Stimulated activated naive CD8-positive, alpha-beta T cell treated with anti-CD3 and anti-CD28 coated beads, Interleukin-15, Interleukin-2, amounts not matched to agents 100 ng/mL and 50 ng/mL, for 24 hours (primary cell): ENCODE measurements at regions not wholly inside any gene's neighbourhood (a gene's known extent, or its start where the extent isn't known, plus 50 kb on each side); places are given as distances from the start of the nearest gene placed in this dataset.
"Not testable (repeated sequence)": the region's sequence is repeated elsewhere in the genome, so short reads cannot be mapped to it uniquely, and the experiment has no call there.

Experiments used
- H3K27ac Mint-ChIP-seq: one replicate; pipeline ENCODE4 v1.8.0; 2021; ENCODE audit warnings: mild to moderate bottlenecking, mixed read lengths
- H3K27me3 Mint-ChIP-seq: one replicate; pipeline ENCODE4 v1.8.0; 2021; ENCODE audit warnings: mixed read lengths
- H3K36me3 Mint-ChIP-seq: one replicate; pipeline ENCODE4 v1.8.0; 2021; ENCODE audit warnings: low read depth, mixed read lengths
- H3K4me1 Mint-ChIP-seq: one replicate; pipeline ENCODE4 v1.8.0; 2021; ENCODE audit warnings: low read depth, mixed read lengths
- H3K4me3 Mint-ChIP-seq: one replicate; pipeline ENCODE4 v1.8.0; 2021; ENCODE audit warnings: mild to moderate bottlenecking, mixed read lengths
- H3K9me3 Mint-ChIP-seq: one replicate; pipeline ENCODE4 v1.8.0; 2021; ENCODE audit warnings: mixed read lengths

GRCh38 chr2:138396843-138397242, 104.7 kb upstream of the SPOPL start:
- Mint-ChIP-seq H3K9me3 (peaks cover 22% of the 10 kb centered on the region), H3K27ac (no peak overlapping the region), H3K36me3 (no peaks in the 10 kb centered on the region), H3K27me3 (no peaks in the 10 kb centered on the region), H3K4me3 (no peak overlapping the region), H3K4me1 (no peaks in the 10 kb centered on the region)

DNA sequence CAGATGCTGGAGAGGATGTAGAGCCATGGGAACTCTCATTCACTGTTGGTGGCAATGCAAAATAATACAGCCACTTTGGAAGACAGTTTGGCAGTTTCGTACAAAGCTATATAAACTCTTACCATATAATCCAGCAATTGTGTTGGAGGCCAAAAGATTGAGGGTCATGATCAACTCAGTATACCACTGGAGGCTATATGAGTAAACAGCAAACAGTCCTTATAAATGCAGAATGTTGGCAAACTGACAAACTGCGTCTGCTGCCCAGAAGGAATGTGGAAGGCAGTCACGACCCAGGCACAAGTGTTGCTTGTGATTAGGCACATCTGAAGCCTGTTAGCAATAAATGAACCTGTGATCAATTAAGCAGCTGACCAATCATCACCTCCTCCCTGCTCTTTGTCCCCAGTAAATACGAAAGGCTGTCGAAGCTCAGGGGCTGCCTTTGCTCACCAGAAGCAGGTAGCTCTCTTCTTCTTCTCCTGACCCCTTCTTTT, 98.1 kb upstream of the SPOPL start:
- no peak overlapping the region for H3K4me3 Mint-ChIP-seq

GRCh38 chr2:138414014-138414413, 87.6 kb upstream of the SPOPL start:
- peaks cover 24% of the 10 kb centered on the region for H3K9me3 Mint-ChIP-seq
- H3K27me3 Mint-ChIP-seq = peaks cover 5% of the 10 kb centered on the region
- H3K4me1 Mint-ChIP-seq = no peaks in the 10 kb centered on the region

More for the DNA sequence above, 98.1 kb upstream of the SPOPL start:
- Mint-ChIP-seq H3K27me3 (no peaks in the 10 kb centered on the region), H3K4me1 (no peaks in the 10 kb centered on the region), H3K36me3 (no peaks in the 10 kb centered on the region), H3K27ac (no peak overlapping the region), H3K9me3 (peaks cover 9% of the 10 kb centered on the region)

GRCh38 chr2:138415985-138416384, 85.6 kb upstream of the SPOPL start:
- no peak overlapping the region for H3K27ac Mint-ChIP-seq
- H3K4me1 Mint-ChIP-seq = no peaks in the 10 kb centered on the region
- H3K4me3 Mint-ChIP-seq = no peak overlapping the region
- H3K9me3 Mint-ChIP-seq = peaks cover 19% of the 10 kb centered on the region
- peaks cover 5% of the 10 kb centered on the region for H3K27me3 Mint-ChIP-seq
- H3K36me3 Mint-ChIP-seq = peaks cover 8% of the 10 kb centered on the region

More at GRCh38 chr2:138414014-138414413, 87.6 kb upstream of the SPOPL start:
- no peak overlapping the region for H3K4me3 Mint-ChIP-seq
- peaks cover 8% of the 10 kb centered on the region for H3K36me3 Mint-ChIP-seq
- no peak overlapping the region for H3K27ac Mint-ChIP-seq

- H3K27me3 Mint-ChIP-seq = no peaks in the 10 kb centered on the region
- H3K4me3 Mint-ChIP-seq = no peak overlapping the region
- H3K36me3 Mint-ChIP-seq = no peaks in the 10 kb centered on the region
- H3K4me1 Mint-ChIP-seq = no peaks in the 10 kb centered on the region
- H3K27ac Mint-ChIP-seq = no peak overlapping the region
- H3K9me3 Mint-ChIP-seq = peaks cover 11% of the 10 kb centered on the region
Measured at GRCh38 chr2:138418453-138418852, 83.1 kb upstream of the SPOPL start.

DNA sequence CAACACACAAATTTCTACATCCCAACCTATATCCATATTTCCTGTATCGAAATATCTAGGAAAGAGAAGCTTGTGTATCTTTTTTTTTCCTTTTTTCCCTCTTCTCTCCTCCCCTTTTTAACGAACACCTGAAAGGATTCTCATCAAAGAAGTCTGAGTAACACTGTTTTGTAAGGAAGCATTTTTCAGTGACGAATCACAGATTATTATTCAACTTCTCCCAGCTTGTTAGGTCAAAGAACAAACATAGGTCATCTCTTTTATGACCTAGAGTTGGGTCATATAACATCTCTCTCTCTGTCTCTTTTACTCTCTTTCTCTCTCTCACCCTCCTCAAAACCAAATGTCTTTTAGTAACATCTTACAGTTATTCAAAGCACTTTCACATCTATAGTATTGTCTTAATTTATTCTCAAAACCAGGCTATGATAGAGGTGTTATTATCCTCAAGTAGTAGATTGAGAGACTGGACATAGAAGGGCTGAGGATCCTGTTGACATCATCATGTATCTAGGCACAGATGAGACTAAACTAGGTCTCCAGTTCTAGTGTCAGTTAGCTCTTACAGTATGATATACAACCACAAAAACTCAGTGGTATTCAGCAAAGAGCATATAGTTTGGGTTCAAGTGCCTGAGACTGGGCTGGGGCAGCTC, 80.1 kb upstream of the SPOPL start:
- Mint-ChIP-seq H3K9me3 (peaks cover 2% of the 10 kb centered on the region), H3K4me1 (no peaks in the 10 kb centered on the region), H3K27me3 (no peaks in the 10 kb centered on the region), H3K4me3 (no peak overlapping the region), H3K27ac (no peak overlapping the region), H3K36me3 (no peaks in the 10 kb centered on the region)

DNA sequence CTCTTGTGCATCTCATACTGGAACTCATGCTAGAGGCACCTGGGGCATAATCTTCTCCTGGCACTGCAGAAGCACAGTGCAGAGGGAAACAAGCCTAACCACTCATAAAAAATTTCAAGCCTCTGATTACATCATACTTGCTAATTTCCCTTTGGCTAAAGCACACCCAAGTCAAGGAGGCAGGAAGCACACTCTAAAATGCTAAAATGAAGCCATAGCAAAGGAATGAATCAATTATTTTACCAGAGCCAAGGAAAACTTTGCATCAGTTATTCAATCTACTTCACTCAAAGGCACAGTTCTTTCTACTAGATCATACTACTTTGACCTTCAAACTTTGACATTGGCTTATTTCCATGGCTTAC, 79.6 kb upstream of the SPOPL start:
- Mint-ChIP-seq H3K4me1 (no peaks in the 10 kb centered on the region), H3K4me3 (no peak overlapping the region), H3K27ac (no peak overlapping the region), H3K27me3 (no peaks in the 10 kb centered on the region), H3K36me3 (no peaks in the 10 kb centered on the region), H3K9me3 (peaks cover 7% of the 10 kb centered on the region)

DNA sequence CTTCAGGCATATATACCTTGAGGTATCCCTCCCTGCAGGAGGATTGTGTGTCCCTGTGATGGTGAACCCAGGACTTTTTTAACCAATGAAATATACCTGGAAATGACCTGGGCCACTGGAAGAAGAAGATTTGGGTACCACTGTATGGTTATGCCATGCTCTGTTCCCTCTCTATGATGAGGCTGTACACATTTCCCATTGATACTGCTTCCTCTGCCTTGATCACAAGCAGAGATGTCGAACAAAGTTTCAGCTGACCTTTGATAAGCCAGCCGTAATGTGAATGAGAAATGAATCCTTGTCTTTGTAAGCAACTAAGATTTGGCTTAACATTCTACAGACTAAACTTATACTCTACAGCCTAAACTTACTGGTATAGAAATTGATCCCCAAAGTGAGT, 78.4 kb upstream of the SPOPL start:
- peaks cover 7% of the 10 kb centered on the region for H3K9me3 Mint-ChIP-seq
- H3K4me3 Mint-ChIP-seq = no peak overlapping the region
- no peak overlapping the region for H3K27ac Mint-ChIP-seq
- H3K27me3 Mint-ChIP-seq = no peaks in the 10 kb centered on the region
- no peaks in the 10 kb centered on the region for H3K36me3 Mint-ChIP-seq
- H3K4me1 Mint-ChIP-seq = no peaks in the 10 kb centered on the region

- Mint-ChIP-seq H3K36me3 (no peaks in the 10 kb centered on the region), H3K27me3 (no peaks in the 10 kb centered on the region), H3K27ac (no peak overlapping the region), H3K4me3 (no peak overlapping the region), H3K4me1 (no peaks in the 10 kb centered on the region), H3K9me3 (peaks cover 7% of the 10 kb centered on the region)
Measured at GRCh38 chr2:138423745-138424144, 77.8 kb upstream of the SPOPL start.

DNA sequence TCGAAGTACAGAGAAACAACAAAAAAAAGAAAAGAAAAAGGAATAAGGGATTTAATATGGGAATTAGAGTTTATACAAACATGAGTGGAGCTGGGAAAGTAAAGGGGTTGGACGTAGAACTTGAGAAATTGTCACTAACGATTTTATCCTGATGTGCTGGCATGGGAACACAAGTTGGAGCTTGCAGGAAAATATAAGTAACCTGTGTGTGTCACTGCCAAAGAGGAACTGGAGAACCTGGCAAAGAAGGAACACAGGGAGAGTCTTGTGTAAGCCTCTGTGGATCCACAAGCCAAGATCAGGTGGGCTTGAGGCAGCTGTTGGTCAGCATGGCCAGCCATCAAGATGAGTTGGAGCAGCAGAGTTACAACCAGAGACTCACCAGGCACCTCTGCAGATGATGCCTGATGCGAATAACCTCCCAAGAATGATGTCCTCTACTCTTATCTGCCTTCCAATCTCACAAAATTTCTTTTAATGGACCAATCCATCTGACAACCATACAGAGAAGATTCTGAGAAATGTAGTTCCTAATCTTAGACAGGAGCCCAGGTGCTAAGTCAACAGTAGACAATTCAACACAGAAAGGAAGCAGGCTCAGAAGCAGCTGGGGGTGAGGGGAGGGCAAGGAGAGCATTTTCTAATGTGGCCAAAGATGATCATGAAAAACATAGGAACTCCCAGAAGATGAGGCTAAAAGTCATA, 77.0 kb upstream of the SPOPL start:
- Mint-ChIP-seq H3K36me3 (no peaks in the 10 kb centered on the region), H3K27ac (no peak overlapping the region), H3K4me3 (no peak overlapping the region), H3K27me3 (no peaks in the 10 kb centered on the region), H3K4me1 (no peaks in the 10 kb centered on the region), H3K9me3 (peaks cover 7% of the 10 kb centered on the region)

- H3K4me1 Mint-ChIP-seq, H3K4me3 Mint-ChIP-seq, H3K36me3 Mint-ChIP-seq, H3K27ac Mint-ChIP-seq, H3K9me3 Mint-ChIP-seq, H3K27me3 Mint-ChIP-seq: not testable (repeated sequence)
Measured at GRCh38 chr2:138426116-138426515, 75.5 kb upstream of the SPOPL start.

DNA sequence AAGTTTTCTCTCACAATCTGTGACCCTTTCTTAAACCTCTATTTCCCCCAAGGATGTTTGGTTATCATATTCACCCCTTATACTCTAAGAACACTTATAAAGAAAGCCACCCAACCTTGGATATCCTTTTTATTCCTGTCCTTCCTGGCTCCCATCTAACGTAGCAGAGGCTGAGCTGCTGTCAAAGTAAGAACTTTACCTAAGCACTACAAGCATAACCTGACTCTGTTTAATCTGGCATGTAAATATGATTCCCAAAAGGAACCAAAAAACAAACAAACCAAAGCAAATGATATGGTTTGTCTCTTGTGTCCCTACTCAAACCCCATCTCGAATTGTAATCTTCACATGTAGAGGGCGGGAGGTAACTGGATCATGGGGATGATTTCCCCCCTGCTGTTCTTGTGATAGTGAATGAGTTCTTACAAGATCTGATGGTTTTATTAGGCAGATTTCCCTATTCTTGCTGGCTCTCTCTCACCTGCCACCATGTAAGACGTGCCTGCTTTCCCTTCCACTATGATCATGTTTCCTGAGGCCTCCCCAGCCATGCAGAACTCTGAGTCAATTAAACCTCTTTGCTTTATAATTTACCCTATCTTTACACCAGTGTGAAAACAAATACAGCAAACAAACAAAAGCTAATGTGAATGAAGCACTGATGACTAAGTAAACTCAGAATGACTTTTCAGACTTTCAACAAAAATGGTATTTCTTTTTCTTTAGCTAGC, 72.7 kb upstream of the SPOPL start:
- H3K4me3 Mint-ChIP-seq = no peak overlapping the region
- H3K9me3 Mint-ChIP-seq = peaks cover 7% of the 10 kb centered on the region
- H3K27me3 Mint-ChIP-seq = no peaks in the 10 kb centered on the region
- no peak overlapping the region for H3K27ac Mint-ChIP-seq
- peaks cover 6% of the 10 kb centered on the region for H3K4me1 Mint-ChIP-seq
- no peaks in the 10 kb centered on the region for H3K36me3 Mint-ChIP-seq

DNA sequence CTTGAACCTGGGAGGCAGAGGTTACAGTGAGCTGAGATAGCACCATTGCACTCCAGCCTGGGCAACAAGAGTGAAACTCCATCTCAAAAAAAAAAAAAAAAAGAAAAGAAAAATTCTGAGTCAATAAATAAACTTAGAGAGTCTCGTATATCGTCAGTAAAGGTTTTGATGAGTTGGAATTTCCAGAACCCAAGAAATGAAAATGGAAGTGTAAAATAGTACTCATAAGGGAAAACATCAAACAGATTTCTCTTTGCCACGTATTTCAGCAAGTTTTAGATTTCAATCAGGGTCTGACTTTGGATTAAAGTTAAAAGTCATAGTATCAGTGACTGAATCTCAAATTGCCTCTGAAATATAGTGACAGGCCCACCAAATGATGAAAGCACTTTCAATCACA, 71.4 kb upstream of the SPOPL start:
- Mint-ChIP-seq H3K36me3 (no peaks in the 10 kb centered on the region), H3K4me1 (peaks cover 6% of the 10 kb centered on the region), H3K27ac (no peak overlapping the region), H3K9me3 (peaks cover 7% of the 10 kb centered on the region), H3K27me3 (no peaks in the 10 kb centered on the region), H3K4me3 (no peak overlapping the region)

GRCh38 chr2:138432971-138433370, 68.6 kb upstream of the SPOPL start:
- Mint-ChIP-seq H3K27ac (peak overlapping the region; percentile 45), H3K36me3 (no peaks in the 10 kb centered on the region), H3K4me3 (no peak overlapping the region), H3K4me1 (peaks cover 6% of the 10 kb centered on the region), H3K9me3 (no peaks in the 10 kb centered on the region), H3K27me3 (no peaks in the 10 kb centered on the region)
